H9 (cell line): ENCODE measurements at regions not wholly inside any gene's neighbourhood (a gene's known extent, or its start where the extent isn't known, plus 50 kb on each side); places are given as distances from the start of the nearest gene placed in this dataset.
A peak's percentile ranks its signal among the peaks of the same experiment; 100 is the strongest.

ENCODE experiments used
- DNase-seq: peaks from one replicate; pipeline ENCODE4 v3.0.0-alpha.2; 2017
- H2AFZ ChIP-seq: one replicate; pipeline ENCODE4 v1.6.1; 2013; ENCODE audit warnings: mild to moderate bottlenecking, low read length, control low read depth, moderate library complexity
- H2AK5ac ChIP-seq: 2 replicates; pipeline ENCODE4 v1.6.1; 2013; ENCODE audit warnings: low read length, control low read depth, mixed read lengths; ENCODE audit not compliant: insufficient read length
- H2BK120ac ChIP-seq: one replicate; pipeline ENCODE4 v1.6.1; 2013; ENCODE audit warnings: low read depth, mild to moderate bottlenecking, low read length, control low read depth, inconsistent platforms; ENCODE audit not compliant: poor library complexity, severe bottlenecking
- H2BK12ac ChIP-seq: 2 replicates; pipeline ENCODE4 v1.6.1; 2013; ENCODE audit warnings: low read length, control low read depth, mixed read lengths, low read depth; ENCODE audit not compliant: insufficient read length
- H2BK15ac ChIP-seq: 2 replicates; pipeline ENCODE4 v1.6.1; 2013; ENCODE audit warnings: low read depth, low read length, control low read depth
- H2BK20ac ChIP-seq: one replicate; pipeline ENCODE4 v1.6.1; 2013; ENCODE audit warnings: low read depth, mild to moderate bottlenecking, low read length, control low read depth, inconsistent platforms; ENCODE audit not compliant: poor library complexity, severe bottlenecking
- H2BK5ac ChIP-seq: 2 replicates; pipeline ENCODE4 v1.6.1; 2013; ENCODE audit warnings: low read length, control low read depth, mixed read lengths; ENCODE audit not compliant: insufficient read length
- H3K14ac ChIP-seq: 2 replicates; pipeline ENCODE4 v1.6.1; 2013; ENCODE audit warnings: low read length, control low read depth; ENCODE audit not compliant: insufficient read depth
- H3K18ac ChIP-seq: 2 replicates; pipeline ENCODE4 v1.6.1; 2013; ENCODE audit warnings: low read depth, mild to moderate bottlenecking, mixed read lengths, low read length, control low read depth; ENCODE audit not compliant: insufficient read length
- H3K23ac ChIP-seq: 2 replicates; pipeline ENCODE4 v1.6.1; 2013; ENCODE audit warnings: low read length, control low read depth, mixed read lengths, low read depth; ENCODE audit not compliant: insufficient read length
- H3K23me2 ChIP-seq: 2 replicates; pipeline ENCODE4 v1.6.1; 2013; ENCODE audit warnings: low read depth, mild to moderate bottlenecking, mixed read lengths, low read length, control low read depth; ENCODE audit not compliant: insufficient read length, poor library complexity, severe bottlenecking
- H3K27ac ChIP-seq: 2 replicates; pipeline ENCODE4 v1.5.1; 2013; ENCODE audit warnings: low read length, control low read depth, mixed read lengths, low read depth; ENCODE audit not compliant: insufficient read length
- H3K27me3 ChIP-seq: 2 replicates; pipeline ENCODE4 v1.6.1; 2013; ENCODE audit warnings: low read length, control low read depth, inconsistent platforms; ENCODE audit not compliant: insufficient read depth
- H3K4ac ChIP-seq: 2 replicates; pipeline ENCODE4 v1.6.1; 2013; ENCODE audit warnings: low read depth, mild to moderate bottlenecking, control low read depth, inconsistent platforms, low read length, moderate library complexity
- H3K4me1 ChIP-seq: 2 replicates; pipeline ENCODE4 v1.6.1; 2013; ENCODE audit warnings: low read length, control low read depth, inconsistent platforms; ENCODE audit not compliant: insufficient read depth
- H3K4me2 ChIP-seq: 2 replicates; pipeline ENCODE4 v1.6.1; 2013; ENCODE audit warnings: low read length, control low read depth, mixed read lengths; ENCODE audit not compliant: insufficient read length, insufficient read depth
- H3K56ac ChIP-seq: 2 replicates; pipeline ENCODE4 v1.6.1; 2013; ENCODE audit warnings: low read depth, mild to moderate bottlenecking, mixed read lengths, low read length, control low read depth; ENCODE audit not compliant: insufficient read length
- H3K79me1 ChIP-seq: 2 replicates; pipeline ENCODE4 v1.6.1; 2013; ENCODE audit warnings: low read depth, mild to moderate bottlenecking, moderate library complexity, low read length, control low read depth, inconsistent platforms; ENCODE audit not compliant: insufficient read depth, poor library complexity, severe bottlenecking
- H3K79me2 ChIP-seq: 2 replicates; pipeline ENCODE4 v1.6.1; 2013; ENCODE audit warnings: low read length, control low read depth, inconsistent platforms; ENCODE audit not compliant: insufficient read depth
- H3K9ac ChIP-seq: 2 replicates; pipeline ENCODE4 v1.6.1; 2013; ENCODE audit warnings: low read length, control low read depth, mixed read lengths; ENCODE audit not compliant: insufficient read length; ENCODE audit errors: extremely low read depth
- H3K9me3 ChIP-seq: one replicate; pipeline ENCODE4 v1.6.1; 2013; ENCODE audit warnings: low read depth, low read length, inconsistent platforms; ENCODE audit not compliant: control insufficient read depth
- H3T11ph ChIP-seq: one replicate; pipeline ENCODE4 v1.6.1; 2013; ENCODE audit warnings: mild to moderate bottlenecking, low read length, control low read depth, inconsistent platforms
- H4K20me1 ChIP-seq: one replicate; pipeline ENCODE4 v1.6.1; 2013; ENCODE audit not compliant: control insufficient read depth, insufficient read length, insufficient read depth
- H4K5ac ChIP-seq: 2 replicates; pipeline ENCODE4 v1.6.1; 2013; ENCODE audit warnings: low read depth, mild to moderate bottlenecking, mixed read lengths, low read length, control low read depth; ENCODE audit not compliant: insufficient read length
- H4K8ac ChIP-seq: replicated peaks from 2 replicates; pipeline ENCODE4 v1.6.1; 2013; ENCODE audit warnings: low read length, control low read depth, mixed read lengths, low read depth; ENCODE audit not compliant: insufficient read length
- H4K91ac ChIP-seq: 2 replicates; pipeline ENCODE4 v1.6.1; 2013; ENCODE audit warnings: low read depth, mild to moderate bottlenecking, moderate library complexity, mixed read lengths, low read length, control low read depth; ENCODE audit not compliant: insufficient read length
- H3K27ac Mint-ChIP-seq, 3 experiments: 2 replicates in 2 of 3; 3 replicates in 1 of 3; pipeline ENCODE4 v1.8.0; 2020 to 2021; ENCODE audit warnings: mixed read lengths in 3 of 3, mild to moderate bottlenecking in 1 of 3, moderate library complexity in 1 of 3
- H3K27me3 Mint-ChIP-seq: 2 replicates; pipeline ENCODE4 v1.8.0; 2021; ENCODE audit warnings: low read depth, mild to moderate bottlenecking, moderate library complexity, mixed read lengths
- H3K36me3 Mint-ChIP-seq, 3 experiments: 2 replicates in 2 of 3; 3 replicates in 1 of 3; pipeline ENCODE4 v1.8.0; 2020 to 2021; ENCODE audit warnings: low read depth in 3 of 3, mixed read lengths in 3 of 3; ENCODE audit not compliant: insufficient read depth in 1 of 3
- H3K4me1 Mint-ChIP-seq, 2 experiments: 2 replicates each; pipeline ENCODE4 v1.8.0; 2020; ENCODE audit warnings: mixed read lengths in 2 of 2
- H3K4me3 Mint-ChIP-seq, 2 experiments: 2 replicates in 1 of 2; 3 replicates in 1 of 2; pipeline ENCODE4 v1.8.0; 2020 to 2021; ENCODE audit warnings: mild to moderate bottlenecking in 2 of 2, mixed read lengths in 2 of 2, moderate library complexity in 1 of 2
- H3K9me3 Mint-ChIP-seq, 2 experiments: 2 replicates in 1 of 2; 3 replicates in 1 of 2; pipeline ENCODE4 v1.8.0; 2020; ENCODE audit warnings: mild to moderate bottlenecking in 2 of 2, mixed read lengths in 2 of 2, moderate library complexity in 1 of 2
- CTCF ChIP-seq: fragments of 200-600 bp; sonication (generic); conservative IDR thresholded peaks from 3 replicates; pipeline ENCODE4 v1.8.0; 2021; ENCODE audit warnings: antibody characterized with exemption, mild to moderate bottlenecking
- WGBS: extraction: QIAGEN DNeasy Blood & Tissue Kit; methylation state at CpG from one replicate; pipeline ENCODE4 v1.1.7; 2013; ENCODE audit warnings: missing lambda C conversion rate, low lambda C conversion rate, mixed read lengths; ENCODE audit not compliant: insufficient read length; ENCODE audit errors: extremely low coverage; 5-methylcytosine and 5-hydroxymethylcytosine counted together

DNA sequence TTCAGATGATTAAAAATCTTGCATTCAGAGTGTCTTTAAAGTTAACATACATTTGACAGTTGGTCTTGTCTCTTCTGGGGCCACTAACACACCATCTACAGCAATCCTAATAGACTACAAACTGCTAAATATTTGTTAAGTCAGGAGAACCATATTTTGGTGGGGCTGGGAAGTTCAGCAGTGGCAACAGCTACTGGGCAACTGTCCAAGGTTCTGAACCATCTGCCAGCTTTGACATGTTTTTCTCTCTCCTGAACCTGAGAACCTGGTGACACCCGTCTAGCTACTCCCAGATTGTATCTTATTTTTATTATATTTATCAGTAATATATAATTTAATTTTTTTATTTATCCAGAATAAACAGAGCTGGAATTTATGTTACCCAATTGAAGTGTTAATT is 199.0 kb upstream of the DPYD start:
- H3K23ac ChIP-seq = no peak overlapping the region
- no peaks in the 10 kb centered on the region for H3K27me3 ChIP-seq
- Mint-ChIP-seq H3K36me3 (no peaks in the 10 kb centered on the region), H3K9me3 (no peaks in the 10 kb centered on the region), H3K27me3 (no peaks in the 10 kb centered on the region), H3K4me3 (no peak overlapping the region), H3K27ac (no peak overlapping the region), H3K4me1 (no peaks in the 10 kb centered on the region)
- no peak overlapping the region for H3K14ac ChIP-seq
- peak; percentile 29 for DNase-seq
- no peak overlapping the region for H3K18ac ChIP-seq
- no peaks in the 10 kb centered on the region for H3K9me3 ChIP-seq
- no peak overlapping the region for H2BK5ac ChIP-seq
- H3K27ac ChIP-seq = no peak overlapping the region
- H3K23me2 ChIP-seq = no peaks in the 10 kb centered on the region
- H2BK20ac ChIP-seq = no peak overlapping the region
- TF ChIP-seq CTCF = no peak
- H2AK5ac ChIP-seq = no peak overlapping the region
- no peak overlapping the region for H2BK12ac ChIP-seq
- no peak overlapping the region for H2AFZ ChIP-seq
- H4K5ac ChIP-seq = no peak overlapping the region
- no peaks in the 10 kb centered on the region for H4K20me1 ChIP-seq
- no peak overlapping the region for H3K4ac ChIP-seq
- H4K91ac ChIP-seq = no peak overlapping the region
- no peaks in the 10 kb centered on the region for H3K4me1 ChIP-seq
- H3K56ac ChIP-seq = no peak overlapping the region
- no peak overlapping the region for H3K9ac ChIP-seq
- H2BK120ac ChIP-seq = no peak overlapping the region
- no peak overlapping the region for H2BK15ac ChIP-seq
- H3K79me2 ChIP-seq = no peaks in the 10 kb centered on the region
- no peak overlapping the region for H4K8ac ChIP-seq
- no CpG with 5 or more reads among the region's 1 CpG for WGBS
- no peak overlapping the region for H3K4me2 ChIP-seq
- no peaks in the 10 kb centered on the region for H3K79me1 ChIP-seq
- no peak overlapping the region for H3T11ph ChIP-seq
